ENCODE measurements at regions not wholly inside any gene's neighbourhood (a gene's known extent, or its start where the extent isn't known, plus 50 kb on each side); places are given as distances from the start of the nearest gene placed in this dataset.

GRCh38 chr2:167607731-167608130 is 639.7 kb downstream of the STK39 start:
- TF ChIP-seq CTCF (IDR thresholded peaks at IDR 0.05): no peak
- no peak for TF ChIP-seq TAF1 (IDR thresholded peaks at IDR 0.05; ENCODE audit: borderline replicate concordance, low read depth, low read length)

Measured in SK-N-SH (cell line).